ENCODE measurements at regions not wholly inside any gene's neighbourhood (a gene's known extent, or its start where the extent isn't known, plus 50 kb on each side); places are given as distances from the start of the nearest gene placed in this dataset.

DNA sequence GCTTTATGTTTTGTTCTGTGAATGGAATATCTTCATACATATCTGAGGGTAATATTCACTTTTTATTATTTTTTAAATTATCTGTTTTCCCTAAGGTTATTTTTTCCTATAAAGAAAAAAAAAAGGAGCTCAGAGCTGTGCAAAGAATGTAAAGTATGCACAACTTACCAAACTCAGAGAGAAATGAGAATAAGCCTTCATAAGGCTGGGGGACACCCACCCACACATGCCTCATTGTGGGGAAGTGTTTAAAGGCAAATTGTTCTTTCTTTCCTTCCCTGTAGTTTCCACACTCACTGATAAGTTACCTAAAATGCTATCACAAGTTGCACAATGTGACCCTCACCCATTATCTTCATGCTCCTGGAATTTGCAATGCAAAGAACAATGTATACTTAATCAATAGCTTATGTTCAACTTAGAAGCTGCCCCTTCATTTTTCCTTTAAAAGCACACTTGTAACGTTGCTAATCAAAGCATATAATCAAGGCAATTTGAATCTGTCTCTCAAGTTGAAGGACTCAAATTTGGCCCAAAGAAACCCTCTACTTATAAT, 108.1 kb downstream of the GNAT3 start:
- no peak for DNase-seq

DNA sequence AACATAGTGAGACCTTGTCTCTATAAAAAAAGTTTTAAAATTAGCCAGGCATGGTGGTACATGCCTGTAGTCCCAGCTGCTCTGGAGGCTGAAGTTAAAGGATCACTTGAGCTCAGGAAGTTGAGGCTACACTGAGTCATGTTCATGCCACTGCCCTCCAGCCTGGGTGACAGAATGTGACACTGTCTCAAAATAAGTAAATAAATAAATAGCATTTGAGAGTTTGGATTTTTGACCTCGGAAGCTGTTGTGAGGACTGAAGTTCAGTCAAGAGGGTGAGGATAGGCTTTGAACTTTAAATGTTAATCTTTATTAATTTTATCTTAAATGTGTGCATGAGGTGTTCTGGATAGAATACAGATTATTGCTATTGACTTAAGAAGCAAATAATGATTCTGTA, 110.2 kb downstream of the GNAT3 start:
- no peak for DNase-seq

DNA sequence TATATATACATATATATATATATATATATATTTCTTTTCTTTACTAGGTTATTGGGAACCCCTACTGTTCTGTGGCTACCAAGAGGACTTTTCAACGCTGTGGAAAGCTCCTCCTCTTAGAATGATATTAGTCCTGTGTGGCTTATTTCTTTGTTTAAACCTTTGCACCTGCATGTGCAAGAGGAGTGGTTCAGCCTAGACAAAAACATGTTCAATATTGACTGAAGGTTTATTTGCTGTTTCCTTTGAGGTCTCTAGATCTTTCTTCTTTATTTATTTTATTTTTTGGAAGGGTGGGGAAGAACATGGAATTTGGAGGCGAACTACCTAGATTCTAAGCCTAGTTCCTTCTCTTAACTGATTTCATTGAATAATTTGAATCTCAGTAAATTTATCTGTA, 118.1 kb downstream of the GNAT3 start:
- DNase-seq = no peak

DNA sequence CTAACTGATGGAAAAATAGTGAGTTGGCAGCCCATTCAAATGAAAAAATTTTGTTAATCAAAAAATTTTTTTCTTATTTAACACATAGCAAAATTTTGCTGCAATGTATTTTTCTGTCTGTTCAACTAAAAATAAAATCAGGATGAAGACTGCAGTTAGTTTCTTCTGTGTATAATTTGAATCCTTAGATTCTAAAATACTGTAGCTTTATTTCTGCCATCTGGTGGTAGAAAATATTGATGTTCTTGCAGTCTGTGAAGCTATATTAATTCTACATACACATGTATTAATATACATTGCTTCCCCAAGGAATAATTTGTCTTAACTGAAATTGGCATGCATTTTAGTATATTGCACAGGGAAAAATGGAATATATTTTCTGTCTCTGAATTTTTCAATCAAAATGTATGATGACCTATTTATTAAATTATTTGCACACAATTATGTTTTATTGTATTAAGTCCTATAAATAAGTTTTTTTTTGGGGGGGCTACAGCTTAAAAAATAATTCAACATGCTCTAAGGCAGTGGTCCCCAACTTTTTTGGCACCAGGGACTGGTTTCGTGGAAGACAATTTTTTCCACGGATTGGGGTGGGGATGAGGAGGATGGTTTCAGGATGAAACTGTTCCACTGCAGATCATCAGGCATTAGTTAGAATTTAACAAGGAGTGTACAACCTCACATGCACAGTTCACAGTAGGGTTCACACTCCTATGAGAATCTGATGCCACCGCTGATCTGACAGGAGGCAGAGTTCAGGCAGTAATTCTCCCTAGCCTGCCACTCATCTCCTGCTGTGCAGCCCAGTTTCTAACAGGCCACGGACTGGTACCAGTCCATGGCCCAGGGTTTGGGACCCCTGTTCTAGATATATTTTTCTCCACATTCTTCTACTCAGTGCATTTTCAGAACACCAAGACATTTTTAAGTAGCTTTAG, 119.4 kb downstream of the GNAT3 start:
- peak; percentile 68 for DNase-seq

DNA sequence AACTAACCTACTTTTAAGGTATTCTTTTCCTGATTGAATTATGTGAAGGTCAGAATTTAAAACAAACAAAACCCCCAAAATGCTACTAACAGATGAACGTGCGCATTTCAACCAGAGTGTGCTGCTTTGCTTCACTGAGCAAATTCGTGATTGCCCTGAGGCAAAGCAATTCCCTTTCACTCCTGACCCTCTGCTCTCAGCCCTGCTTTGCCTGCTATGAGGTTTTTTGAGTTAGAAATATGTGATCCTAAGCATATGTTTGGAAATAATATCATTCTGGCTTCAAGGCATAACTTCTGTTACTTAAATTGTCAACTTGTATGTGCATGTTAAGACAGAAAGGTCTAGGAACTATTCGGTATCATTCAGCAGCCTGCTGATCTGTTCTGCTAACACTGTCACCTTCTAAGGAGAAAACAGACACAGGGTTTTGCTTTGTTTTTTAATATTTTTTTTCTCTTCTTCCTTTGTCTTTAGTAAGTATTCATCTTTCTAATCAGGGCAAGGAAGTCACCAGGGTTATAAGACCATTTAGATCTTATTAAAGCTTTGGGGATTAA, 124.2 kb downstream of the GNAT3 start:
- DNase-seq = no peak

DNA sequence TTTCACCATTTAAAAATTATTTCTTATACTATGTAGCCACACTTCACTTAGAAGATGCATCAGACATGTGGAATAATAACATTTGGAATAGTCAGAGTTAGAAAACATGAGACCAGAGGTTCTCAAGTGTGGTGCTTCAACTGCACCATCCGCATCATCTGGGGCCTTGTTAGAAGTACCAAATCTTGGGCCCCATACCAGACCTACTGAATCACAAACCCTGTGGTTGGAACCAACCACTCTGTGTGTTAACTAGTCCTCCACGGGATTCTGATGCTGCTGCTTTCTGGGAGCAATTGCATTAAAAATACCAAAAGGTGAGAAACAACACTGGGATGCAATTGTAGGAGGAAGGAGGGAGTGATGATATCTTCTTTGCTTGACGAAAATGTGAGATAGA, 125.2 kb downstream of the GNAT3 start:
- DNase-seq = no peak

DNA sequence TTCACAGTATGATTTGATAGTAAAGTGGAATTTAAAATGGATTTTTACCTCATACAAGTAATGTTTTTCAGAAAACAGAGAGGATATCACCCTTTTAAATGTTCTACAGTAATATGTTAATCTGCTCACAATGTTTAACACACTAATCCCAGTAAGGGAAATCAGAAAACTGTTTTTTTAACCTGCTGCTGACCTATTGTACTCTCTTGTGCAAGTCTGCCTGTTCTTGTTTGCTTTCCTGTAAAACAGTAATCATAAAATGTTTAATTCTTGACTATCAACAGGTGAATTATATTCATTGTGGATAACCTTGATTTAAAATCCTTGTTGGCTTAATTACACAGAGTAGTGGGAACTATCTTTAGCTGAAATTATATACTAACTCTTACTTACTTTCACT, 126.4 kb downstream of the GNAT3 start:
- peak; percentile 66 for DNase-seq

DNA sequence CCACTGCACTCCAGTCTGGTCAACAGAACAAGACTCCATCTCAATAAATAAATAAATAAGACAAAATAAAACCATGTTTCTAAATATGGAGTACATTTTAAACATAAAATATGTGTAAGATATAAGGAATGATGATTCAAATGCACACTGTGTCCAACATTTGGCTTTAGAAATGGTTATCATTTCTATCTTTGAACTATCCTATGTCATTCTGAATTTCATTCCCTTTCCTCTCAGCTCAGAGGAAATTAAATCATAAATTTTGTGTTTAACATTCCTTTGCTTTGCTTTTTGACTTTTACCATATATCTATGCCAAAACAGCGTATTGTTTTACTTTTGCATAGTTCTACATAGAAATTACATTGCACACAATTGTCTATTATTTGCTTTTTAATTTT, 130.9 kb downstream of the GNAT3 start:
- DNase-seq = no peak

DNA sequence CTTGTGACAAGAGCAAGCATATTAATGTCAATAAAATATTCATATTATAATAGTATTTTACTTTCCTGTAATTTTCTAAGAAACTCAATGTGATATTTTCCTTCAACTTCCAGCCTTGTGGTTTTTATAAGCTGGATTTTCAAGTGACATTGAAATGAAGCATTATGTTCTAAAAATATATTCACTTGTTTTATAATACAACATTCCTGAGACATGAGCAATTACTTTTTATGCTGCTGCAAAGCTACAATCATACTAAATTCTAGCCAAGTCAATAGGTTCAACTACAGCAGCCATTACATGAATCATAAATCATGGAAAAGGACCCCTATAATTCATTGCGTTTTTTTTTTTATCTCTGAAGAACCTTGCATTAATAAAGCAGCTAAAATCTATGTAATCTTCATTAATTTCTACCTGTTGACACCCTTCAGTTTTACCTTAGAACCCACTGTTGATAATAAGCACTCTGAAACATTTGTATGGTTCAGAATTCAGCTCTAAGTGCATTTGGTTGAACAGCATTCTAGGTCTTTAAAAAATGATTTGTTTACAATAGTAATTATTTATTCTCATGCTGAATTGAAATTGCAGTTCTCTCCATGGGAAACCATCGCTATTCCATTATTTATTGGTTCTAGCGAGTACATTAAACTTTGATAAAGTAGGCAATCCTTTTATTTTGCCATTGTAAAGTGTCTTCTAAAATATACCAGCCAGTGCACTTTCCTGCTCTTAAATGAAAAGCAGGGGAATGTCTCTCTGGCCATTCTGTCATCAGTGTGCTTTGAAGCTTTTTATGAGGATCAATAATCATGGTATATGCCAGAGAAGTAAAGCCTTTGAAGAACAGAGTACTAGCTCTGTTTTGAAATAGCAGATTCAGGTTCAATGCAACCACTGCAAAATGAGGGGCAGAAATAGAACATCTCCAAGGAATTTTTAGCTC, 132.6 kb downstream of the GNAT3 start:
- DNase-seq = peak; percentile 64

DNA sequence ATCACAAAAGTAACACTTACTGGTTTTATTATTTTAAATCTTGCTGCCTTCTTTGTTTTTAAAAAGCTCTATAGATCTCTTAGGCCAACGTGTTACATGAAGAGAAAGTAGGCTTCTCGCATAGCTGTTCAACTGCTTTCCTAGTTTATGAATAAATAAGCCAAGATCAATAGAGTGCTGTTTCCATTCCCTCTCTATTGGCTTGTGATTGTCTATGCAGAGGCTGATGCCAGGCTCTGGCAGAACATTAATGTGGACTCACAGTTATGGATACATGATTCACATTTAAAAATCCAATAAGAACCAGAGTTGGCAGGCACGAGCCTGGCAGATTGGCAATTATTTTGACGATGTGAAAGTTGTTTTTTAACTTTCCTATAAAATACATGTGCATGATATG, 137.5 kb downstream of the GNAT3 start:
- DNase-seq = no peak

DNA sequence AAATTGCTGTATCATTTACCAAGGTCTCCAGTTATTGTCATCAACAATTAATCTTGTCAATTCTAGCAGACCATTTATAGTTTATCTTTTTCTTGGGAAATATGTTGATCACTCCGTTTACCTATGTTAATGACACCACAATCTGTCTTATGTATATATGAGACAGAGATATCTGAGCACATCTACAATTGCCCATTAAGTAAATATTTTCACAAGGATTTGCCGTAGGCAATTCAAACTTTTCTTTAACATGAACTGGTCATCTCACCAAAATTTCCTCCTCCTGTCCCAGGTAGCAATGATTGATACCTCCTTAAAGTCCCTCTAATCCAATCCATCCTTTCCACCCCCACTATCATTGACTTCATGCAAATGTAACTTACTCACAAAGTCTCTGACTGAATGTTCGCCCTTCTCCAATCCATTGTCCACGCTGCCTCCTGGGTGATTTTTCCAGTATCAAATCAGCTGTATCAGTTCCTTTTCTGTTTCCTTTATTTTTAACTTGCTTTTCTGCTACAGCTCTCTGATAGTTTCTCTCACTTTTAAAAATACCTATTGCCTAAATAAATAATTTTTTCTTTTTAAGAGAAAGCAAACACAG, 138.3 kb downstream of the GNAT3 start:
- no peak for DNase-seq

DNA sequence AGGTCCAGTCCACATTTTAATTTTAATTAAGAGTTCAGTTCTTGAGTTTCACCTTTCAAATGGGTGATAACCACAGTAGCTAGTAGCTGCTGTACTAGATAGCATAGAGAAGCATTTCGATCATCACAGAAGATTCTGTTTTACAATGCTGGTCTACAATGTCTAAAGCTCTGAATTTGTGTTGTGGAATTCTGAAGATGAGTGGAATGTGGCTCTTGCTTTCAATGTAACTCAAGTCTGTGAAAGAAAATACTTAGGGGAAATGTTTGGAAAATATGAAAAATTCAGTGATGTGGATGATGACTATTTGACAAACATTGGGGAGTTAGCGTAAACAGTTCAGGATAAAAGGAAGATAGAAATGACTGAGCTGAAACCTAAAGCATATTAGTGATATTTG, 139.4 kb downstream of the GNAT3 start:
- DNase-seq = no peak

DNA sequence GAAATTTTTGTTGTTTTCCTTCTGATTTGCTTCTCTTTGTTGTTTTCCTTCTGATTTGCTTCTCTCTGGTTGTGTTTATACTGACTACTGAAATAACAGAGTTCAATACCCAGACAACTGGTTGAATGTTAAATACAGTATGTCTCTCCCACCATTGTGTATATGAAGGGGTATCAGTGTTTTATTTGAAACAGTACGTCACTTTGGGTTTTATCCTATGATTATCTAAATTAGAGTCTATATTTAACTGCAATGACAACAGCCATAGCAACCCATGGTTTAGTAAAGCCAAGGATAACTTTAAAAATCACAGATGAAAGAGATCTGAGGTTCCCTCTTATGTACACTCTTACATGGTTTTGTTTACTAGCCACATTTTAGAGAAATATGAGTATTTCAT, 141.3 kb downstream of the GNAT3 start:
- no peak for DNase-seq

DNA sequence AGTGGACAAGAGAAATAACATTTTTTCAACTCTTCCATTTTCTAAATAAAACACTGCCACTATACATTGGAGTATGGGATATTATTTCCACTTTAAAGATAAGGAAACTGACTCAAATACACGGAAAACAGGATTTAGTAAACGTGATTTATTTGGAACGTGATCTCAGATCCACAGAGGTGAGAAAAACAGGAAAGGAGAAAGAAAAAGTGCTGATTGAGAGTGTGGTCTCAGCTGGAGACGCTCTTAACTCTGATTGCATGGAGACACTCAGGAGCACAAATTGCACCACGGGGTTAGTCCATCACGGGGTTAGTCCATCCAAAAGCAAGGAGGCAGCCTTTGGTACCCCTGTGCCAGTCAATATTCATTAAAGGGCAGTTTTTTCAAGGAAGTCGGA, 142.5 kb downstream of the GNAT3 start:
- DNase-seq = no peak

DNA sequence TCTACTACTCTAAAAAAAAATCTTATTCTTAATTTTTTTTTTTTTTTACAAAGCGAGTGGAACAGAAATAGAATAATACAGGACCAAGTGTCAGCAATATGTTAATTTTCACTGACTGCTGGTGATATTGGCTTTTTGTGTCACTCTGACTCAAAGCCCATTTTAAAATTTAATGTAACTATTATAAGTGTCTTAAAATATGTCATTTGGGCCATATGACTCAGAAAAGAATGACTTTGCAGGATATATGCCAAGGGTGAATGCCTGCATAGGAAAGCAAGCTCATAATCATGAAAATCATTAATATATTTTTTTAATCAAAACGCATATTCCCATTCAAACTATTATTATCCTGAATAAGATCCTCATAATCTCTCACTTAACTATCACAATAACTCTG, 149.2 kb downstream of the GNAT3 start:
- peak; percentile 4 for DNase-seq

DNA sequence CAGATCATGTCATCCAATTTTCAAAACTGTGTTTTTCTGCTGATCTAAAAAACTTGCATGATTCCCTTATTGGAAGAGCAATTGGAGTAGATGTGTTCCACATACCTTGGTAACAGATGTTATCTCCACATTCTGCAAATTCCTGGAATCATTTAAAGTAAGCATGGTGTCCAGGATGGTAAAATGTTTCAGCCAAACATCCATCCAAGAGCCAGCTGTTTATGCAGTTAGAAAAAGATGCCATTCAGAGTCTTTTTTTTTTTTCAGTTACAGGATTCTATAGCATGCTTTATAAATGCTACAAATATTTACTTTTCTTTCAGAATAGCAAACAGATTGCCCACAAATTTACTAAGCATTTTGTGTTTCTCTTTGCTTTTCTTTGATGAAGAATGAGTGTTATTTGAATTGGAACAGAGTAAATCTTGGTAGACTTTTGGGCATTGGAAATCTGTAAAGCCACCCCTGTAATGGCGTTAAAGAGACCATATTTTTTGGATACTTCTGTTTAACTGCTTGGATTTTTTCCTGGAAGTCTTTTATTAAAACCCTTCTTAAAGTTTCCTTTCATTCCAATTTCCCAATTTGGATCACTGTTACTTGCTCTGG, 149.8 kb downstream of the GNAT3 start:
- DNase-seq = peak; percentile 4

DNA sequence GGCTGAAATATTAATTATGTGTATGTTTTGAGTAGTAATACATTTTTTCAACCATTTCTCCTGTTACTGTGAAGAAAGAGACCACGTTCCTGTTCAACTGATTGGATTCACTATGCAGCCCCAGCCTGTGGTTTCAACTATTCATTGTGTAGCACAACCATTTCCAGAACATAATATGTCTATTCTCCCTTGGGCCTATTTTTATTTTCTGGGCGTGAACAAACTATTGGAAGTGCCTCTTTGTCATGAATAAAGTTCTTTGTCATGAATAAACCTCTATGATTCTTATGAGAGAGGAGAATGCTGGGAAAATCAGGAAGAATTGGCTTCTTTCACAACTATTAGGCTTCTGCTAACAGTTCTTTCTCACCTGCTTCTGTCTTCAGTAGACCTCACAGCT, 152.4 kb downstream of the GNAT3 start:
- no peak for DNase-seq

DNA sequence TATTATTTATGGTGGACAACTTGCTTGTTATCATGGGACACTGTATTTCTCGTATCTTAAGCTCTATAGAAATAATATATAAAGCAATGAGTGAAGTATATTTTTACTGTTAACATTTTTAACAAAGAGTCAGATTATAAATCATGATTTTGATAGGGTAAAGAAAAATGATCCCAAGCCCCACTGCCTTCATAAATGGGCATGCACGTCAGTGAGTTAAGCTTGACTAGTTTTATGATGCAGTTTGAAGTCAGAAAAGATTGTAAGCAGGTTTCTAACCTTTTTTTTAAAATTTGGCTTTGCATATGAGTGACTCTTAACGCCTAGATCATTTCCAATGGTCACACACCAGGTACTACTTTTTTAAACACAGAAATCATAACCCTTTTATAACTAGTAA, 152.8 kb downstream of the GNAT3 start:
- no peak for DNase-seq

DNA sequence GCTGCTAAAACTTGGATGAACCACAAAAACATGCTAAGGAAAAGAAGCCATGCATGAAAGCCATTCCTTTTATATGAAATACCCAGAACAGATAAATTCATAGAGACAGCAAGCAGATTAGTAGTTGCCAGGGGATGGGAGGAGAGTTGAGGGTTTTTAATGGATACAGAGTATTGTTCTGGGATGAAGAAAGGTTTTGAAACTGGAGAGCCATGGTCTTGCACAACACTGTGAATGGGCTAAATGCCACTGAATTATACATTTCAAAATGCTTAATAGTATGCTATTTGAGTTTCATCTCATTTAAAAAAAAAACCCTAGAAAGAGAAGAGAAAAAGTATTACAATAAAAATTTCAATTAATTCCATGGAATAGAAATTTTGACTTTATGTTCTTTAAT, 154.3 kb downstream of the GNAT3 start:
- DNase-seq = no peak

DNA sequence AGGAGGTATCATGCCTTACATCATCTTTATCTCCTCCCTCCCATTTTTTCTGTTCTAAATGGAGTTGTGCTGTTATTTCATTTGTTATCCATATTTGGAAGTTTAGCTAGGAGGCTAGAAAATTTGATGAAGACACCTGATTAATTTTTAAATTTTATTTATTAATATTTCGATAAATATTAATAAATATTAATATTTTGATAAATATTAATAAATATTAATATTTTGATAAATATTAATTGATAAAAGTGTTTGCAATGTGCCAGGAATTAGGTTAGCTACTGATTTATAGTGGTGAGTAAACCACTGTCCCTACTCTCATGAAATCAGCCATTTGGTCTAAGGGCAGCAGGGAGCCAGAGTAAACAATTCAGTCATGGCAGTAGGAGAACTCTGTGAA, 161.4 kb downstream of the GNAT3 start:
- no peak for DNase-seq

DNA sequence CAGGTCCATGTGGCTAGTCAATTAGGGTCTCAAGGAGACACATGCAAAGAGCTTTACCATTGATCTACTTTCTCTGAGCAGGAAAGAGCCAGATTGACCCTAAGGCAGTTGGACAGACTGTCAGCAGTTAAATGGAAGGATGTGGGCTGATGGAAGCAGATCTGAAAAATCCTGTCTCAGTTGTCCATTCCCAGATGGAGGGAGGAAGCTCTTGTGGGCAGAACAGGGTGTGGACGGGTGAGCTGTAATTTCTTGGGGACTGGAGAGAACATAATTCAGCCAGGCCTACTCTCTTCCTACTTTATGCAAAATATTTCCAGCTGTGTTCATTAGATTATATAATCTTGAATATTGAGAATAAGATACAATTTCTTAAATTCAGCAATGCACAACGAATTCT, 163.6 kb downstream of the GNAT3 start:
- DNase-seq = no peak

DNA sequence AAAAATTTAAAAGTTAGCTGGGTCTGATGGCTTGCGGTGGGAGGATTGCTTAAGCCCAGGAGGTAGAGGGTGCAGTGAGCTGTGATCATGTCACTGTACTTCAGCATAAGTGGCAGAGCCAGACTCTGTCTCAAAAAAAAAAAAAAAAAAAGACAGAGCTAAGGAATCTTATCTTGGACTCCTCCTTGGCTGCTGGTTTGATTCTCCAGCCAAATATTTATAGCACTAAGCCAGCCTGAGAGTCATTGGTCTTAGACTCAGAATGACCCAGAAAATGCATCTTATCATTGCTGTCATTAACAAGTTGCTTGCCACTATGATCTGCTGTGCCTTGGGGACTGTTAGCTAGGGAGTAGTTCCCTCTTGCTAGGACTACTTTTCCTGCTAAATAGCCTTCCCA, 164.7 kb downstream of the GNAT3 start:
- DNase-seq = no peak
